22Rv1 (cell line): ENCODE measurements at regions not wholly inside any gene's neighbourhood (a gene's known extent, or its start where the extent isn't known, plus 50 kb on each side); places are given as distances from the start of the nearest gene placed in this dataset.

Experiments
- ZFX ChIP-seq: fragments of 450-650 bp; IDR thresholded peaks from 2 replicates; pipeline ENCODE4 v1.6.1; 2017; ENCODE audit warnings: antibody characterized with exemption, borderline replicate concordance
- TF ChIP-seq, protein P1 (sequence below): fragments of 450-650 bp; IDR thresholded peaks from 2 replicates; pipeline ENCODE4 v1.5.1; 2017; ENCODE audit warnings: mild to moderate bottlenecking

DNA sequence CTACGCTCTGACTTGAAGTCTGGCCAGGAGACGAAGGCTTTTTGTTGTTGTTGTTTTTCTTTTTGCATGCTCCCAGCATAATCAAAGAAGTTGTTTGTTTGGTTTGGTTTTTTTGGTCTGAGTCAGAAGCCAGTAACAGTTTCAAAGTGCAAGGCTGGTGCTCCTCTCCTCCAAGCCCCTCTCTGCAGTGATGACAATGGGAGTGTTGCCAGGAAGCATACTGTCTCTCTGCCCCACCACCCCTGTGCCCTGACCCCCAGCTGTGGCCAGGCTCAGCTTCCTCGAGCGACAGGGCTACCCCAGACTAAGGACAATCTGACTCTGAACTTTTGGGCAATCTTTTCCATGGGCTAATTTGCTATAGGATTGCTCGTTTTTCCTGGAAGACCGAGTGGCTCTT, 173.8 kb upstream of the PITX1 start:
- TF ChIP-seq, protein P1, sequence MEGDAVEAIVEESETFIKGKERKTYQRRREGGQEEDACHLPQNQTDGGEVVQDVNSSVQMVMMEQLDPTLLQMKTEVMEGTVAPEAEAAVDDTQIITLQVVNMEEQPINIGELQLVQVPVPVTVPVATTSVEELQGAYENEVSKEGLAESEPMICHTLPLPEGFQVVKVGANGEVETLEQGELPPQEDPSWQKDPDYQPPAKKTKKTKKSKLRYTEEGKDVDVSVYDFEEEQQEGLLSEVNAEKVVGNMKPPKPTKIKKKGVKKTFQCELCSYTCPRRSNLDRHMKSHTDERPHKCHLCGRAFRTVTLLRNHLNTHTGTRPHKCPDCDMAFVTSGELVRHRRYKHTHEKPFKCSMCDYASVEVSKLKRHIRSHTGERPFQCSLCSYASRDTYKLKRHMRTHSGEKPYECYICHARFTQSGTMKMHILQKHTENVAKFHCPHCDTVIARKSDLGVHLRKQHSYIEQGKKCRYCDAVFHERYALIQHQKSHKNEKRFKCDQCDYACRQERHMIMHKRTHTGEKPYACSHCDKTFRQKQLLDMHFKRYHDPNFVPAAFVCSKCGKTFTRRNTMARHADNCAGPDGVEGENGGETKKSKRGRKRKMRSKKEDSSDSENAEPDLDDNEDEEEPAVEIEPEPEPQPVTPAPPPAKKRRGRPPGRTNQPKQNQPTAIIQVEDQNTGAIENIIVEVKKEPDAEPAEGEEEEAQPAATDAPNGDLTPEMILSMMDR: no peak
- no peak for TF ChIP-seq ZFX
